ENCODE measurements at regions not wholly inside any gene's neighbourhood (a gene's known extent, or its start where the extent isn't known, plus 50 kb on each side); places are given as distances from the start of the nearest gene placed in this dataset.
A peak's percentile ranks its signal among the peaks of the same experiment; 100 is the strongest.

DNA sequence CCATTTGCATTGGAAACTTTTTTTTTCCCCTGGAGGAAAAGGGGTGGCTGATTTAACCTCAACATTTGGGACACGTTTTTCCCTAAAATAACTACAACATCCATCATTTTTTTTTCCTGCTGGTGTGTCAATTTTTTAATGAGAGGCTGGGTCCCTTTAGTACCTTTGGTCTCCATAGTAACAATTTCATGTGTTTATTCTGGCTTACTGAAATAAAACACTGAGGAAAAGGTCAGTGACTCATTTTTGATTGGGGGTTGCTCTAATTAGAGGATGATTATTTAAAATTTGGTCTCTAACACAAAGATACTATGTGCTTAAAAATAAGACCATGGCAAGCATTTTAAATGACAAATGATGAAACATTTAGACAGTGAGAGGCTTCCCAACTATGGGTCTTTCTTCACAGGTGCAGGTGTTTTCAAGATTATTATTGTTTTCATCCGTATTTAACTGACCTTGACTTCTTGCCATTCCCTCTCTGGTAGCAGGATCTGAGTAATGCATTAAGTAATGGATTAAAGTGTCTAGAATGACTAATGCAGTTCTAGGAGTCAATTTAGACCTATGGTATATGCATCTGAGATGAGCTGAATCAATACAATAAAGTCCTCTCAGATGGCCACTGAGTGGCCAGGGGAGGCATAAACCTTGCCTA lies 406.4 kb downstream of the KCNRG start:
- DNase-seq, result no peak
- peak overlapping the region in 1 of 2 donors; percentile 40 for H3K27ac ChIP-seq (ENCODE audit: low read depth in 1 of 2, low read length in 1 of 2)
- WGBS, 2 donors, result 50 to 63% methylated on average over 2 of the region's 2 CpGs

DNA sequence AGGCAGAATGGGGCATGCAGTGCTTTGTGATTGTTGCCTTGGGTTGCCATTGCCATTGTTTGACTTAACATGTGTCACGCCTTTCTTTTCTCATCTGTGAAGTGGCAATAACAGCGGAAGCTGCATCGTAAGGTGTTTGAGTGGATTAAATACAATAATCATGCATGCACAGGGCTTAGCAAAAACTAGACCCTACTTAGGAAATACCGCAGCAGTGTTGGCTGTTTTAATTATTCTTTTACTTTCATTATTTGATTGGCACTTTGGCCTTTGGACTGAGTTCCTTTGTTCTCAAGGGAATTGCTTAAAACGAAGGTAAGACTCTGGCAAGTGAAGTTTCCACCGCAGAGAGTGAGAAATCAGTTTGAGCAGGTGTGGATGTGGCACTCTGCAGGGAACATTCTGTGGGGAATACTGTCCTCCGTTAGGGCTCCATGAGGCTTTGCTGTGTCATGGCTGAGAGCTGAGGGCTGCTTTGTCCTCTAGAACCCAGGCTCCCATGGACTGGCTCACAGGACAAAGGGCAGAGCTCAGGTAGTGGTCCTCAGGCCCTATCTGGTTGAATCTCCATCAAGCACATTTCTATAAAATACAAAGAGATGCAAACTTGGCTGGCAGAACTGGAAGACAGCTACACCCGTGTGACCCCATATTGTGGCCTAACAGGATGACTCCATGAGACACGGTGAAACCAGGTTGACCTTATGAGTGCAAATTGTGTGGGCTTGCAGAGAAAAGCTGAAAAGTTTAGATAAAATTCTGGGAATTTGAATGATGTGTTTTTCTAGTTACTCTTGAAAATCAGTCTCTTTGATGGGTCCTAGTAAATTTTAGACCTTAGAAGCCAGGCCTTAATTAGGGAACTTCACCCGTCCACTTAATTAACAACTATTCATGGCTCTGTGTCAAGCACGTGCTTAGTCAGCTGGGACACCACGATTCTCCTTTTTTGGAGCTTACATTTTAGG lies 407.2 kb downstream of the KCNRG start:
- Histone ChIP-seq H3K4me3 (no peak overlapping the region), H3K4me1 (ENCODE audit: control insufficient read depth in 5 of 5, insufficient read depth in 5 of 5, low read length in 5 of 5) (peaks cover 2 to 27% (median 11%) of the 10 kb centered on the region in 5 donors), H3K27ac (ENCODE audit: low read depth in 1 of 2, low read length in 1 of 2) (no peak overlapping the region), H3K9me3 (ENCODE audit: control insufficient read depth in 4 of 4, insufficient read depth in 3 of 4, low read length in 3 of 4) (no peaks in the 10 kb centered on the region), H3K36me3 (ENCODE audit: control insufficient read depth in 4 of 4, insufficient read depth in 4 of 4, low read length in 4 of 4) (no peaks in the 10 kb centered on the region), H3K27me3 (ENCODE audit: control insufficient read depth in 3 of 3, insufficient read depth in 3 of 3, low read length in 2 of 3) (no peaks in the 10 kb centered on the region), H3K9ac (ENCODE audit: insufficient read depth in 1 of 2, low read length in 2 of 2) (no peak overlapping the region)
- ATAC-seq (ENCODE audit: insufficient read depth, low FRiP score) (no peak), DNase-seq (no peak)
- WGBS, 2 donors, result 74 to 88% methylated on average over 12 of the region's 12 CpGs
- TF ChIP-seq, protein P1, sequence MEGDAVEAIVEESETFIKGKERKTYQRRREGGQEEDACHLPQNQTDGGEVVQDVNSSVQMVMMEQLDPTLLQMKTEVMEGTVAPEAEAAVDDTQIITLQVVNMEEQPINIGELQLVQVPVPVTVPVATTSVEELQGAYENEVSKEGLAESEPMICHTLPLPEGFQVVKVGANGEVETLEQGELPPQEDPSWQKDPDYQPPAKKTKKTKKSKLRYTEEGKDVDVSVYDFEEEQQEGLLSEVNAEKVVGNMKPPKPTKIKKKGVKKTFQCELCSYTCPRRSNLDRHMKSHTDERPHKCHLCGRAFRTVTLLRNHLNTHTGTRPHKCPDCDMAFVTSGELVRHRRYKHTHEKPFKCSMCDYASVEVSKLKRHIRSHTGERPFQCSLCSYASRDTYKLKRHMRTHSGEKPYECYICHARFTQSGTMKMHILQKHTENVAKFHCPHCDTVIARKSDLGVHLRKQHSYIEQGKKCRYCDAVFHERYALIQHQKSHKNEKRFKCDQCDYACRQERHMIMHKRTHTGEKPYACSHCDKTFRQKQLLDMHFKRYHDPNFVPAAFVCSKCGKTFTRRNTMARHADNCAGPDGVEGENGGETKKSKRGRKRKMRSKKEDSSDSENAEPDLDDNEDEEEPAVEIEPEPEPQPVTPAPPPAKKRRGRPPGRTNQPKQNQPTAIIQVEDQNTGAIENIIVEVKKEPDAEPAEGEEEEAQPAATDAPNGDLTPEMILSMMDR (IDR thresholded peaks at IDR 0.05; ENCODE audit: control extremely low read depth, extremely low read depth), result no peak

More for the DNA sequence above, 406.4 kb downstream of the KCNRG start:
- Histone ChIP-seq H3K4me3 (no peak overlapping the region), H3K27me3 (ENCODE audit: control insufficient read depth in 3 of 3, insufficient read depth in 3 of 3, low read length in 2 of 3) (no peaks in the 10 kb centered on the region), H3K9ac (ENCODE audit: insufficient read depth in 1 of 2, low read length in 2 of 2) (no peak overlapping the region), H3K4me1 (ENCODE audit: control insufficient read depth in 5 of 5, insufficient read depth in 5 of 5, low read length in 5 of 5) (peaks cover 2 to 20% (median 11%) of the 10 kb centered on the region in 5 donors), H3K9me3 (ENCODE audit: control insufficient read depth in 4 of 4, insufficient read depth in 3 of 4, low read length in 3 of 4) (no peaks in the 10 kb centered on the region), H3K36me3 (ENCODE audit: control insufficient read depth in 4 of 4, insufficient read depth in 4 of 4, low read length in 4 of 4) (no peaks in the 10 kb centered on the region)
- TF ChIP-seq, protein P1 (IDR thresholded peaks at IDR 0.05; ENCODE audit: control extremely low read depth, extremely low read depth), result no peak
- peak; percentile 41 for ATAC-seq (ENCODE audit: insufficient read depth, low FRiP score)

DNA sequence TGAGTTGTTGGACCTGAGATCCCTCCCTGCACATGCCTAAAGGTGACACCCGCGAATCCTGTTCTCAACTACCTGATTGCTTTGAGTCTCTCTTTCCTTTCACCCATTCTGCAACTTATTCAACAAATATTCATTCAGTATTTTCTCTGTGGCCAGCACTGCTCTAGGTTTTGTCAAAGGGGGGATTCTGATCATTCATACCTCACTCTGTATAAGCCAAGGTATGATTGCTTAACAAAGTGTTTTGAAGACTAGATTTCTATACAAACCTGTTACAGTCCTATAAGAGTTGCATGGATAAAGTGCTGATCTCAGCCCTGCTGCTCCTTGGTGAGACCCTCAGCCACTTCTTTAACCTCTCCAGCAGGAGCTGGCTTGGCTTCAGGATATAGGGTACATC lies 409.7 kb downstream of the KCNRG start:
- H3K27ac ChIP-seq (ENCODE audit: low read depth in 1 of 2, low read length in 1 of 2), result no peak overlapping the region
- no peak for ATAC-seq (ENCODE audit: insufficient read depth, low FRiP score)
- no peak for DNase-seq
- H3K9ac ChIP-seq (ENCODE audit: insufficient read depth in 1 of 2, low read length in 2 of 2), result no peak overlapping the region
- H3K36me3 ChIP-seq (ENCODE audit: control insufficient read depth in 4 of 4, insufficient read depth in 4 of 4, low read length in 4 of 4), result no peaks in the 10 kb centered on the region
- WGBS, 2 donors, result 93 to 100% methylated on average over 2 of the region's 2 CpGs
- H3K4me3 ChIP-seq, result no peak overlapping the region
- no peaks in the 10 kb centered on the region for H3K9me3 ChIP-seq (ENCODE audit: control insufficient read depth in 4 of 4, insufficient read depth in 3 of 4, low read length in 3 of 4)
- TF ChIP-seq, protein P1 (IDR thresholded peaks at IDR 0.05; ENCODE audit: control extremely low read depth, extremely low read depth), result no peak
- no peaks in the 10 kb centered on the region for H3K27me3 ChIP-seq (ENCODE audit: control insufficient read depth in 3 of 3, insufficient read depth in 3 of 3, low read length in 2 of 3)
- H3K4me1 ChIP-seq (ENCODE audit: control insufficient read depth in 5 of 5, insufficient read depth in 5 of 5, low read length in 5 of 5), result peaks cover 0 to 15% (median 5%) of the 10 kb centered on the region in 5 donors

All from lung (tissue), 11 donors.